Osteocyte (in vitro differentiated cells): ENCODE measurements at regions not wholly inside any gene's neighbourhood (a gene's known extent, or its start where the extent isn't known, plus 50 kb on each side); places are given as distances from the start of the nearest gene placed in this dataset.

Experiments
- DNase-seq: peaks from one replicate; pipeline ENCODE4 v3.0.0; 2021; ENCODE audit warnings: mixed read lengths; ENCODE audit not compliant: unreplicated experiment; ENCODE audit errors: extremely low spot score
- H3K27ac Mint-ChIP-seq: one replicate; pipeline ENCODE4 v1.8.0; 2021; ENCODE audit warnings: mild to moderate bottlenecking, mixed read lengths; ENCODE audit not compliant: unreplicated experiment
- H3K27me3 Mint-ChIP-seq: one replicate; pipeline ENCODE4 v1.8.0; 2021; ENCODE audit warnings: mixed read lengths; ENCODE audit not compliant: unreplicated experiment
- H3K36me3 Mint-ChIP-seq: one replicate; pipeline ENCODE4 v1.8.0; 2021; ENCODE audit warnings: mixed read lengths; ENCODE audit not compliant: unreplicated experiment
- H3K4me1 Mint-ChIP-seq: one replicate; pipeline ENCODE4 v1.8.0; 2021; ENCODE audit warnings: mixed read lengths; ENCODE audit not compliant: unreplicated experiment
- H3K4me3 Mint-ChIP-seq: one replicate; pipeline ENCODE4 v1.8.0; 2021; ENCODE audit warnings: mild to moderate bottlenecking, moderate library complexity, mixed read lengths; ENCODE audit not compliant: unreplicated experiment
- H3K9me3 Mint-ChIP-seq: one replicate; pipeline ENCODE4 v1.8.0; 2021; ENCODE audit warnings: mixed read lengths; ENCODE audit not compliant: unreplicated experiment
- TF ChIP-seq, protein P1 (sequence below): fragments of 200-600 bp; sonication (generic); IDR thresholded peaks from 2 replicates; pipeline ENCODE4 v1.5.0; 2021; ENCODE audit warnings: antibody characterized with exemption, mild to moderate bottlenecking, moderate library complexity

DNA sequence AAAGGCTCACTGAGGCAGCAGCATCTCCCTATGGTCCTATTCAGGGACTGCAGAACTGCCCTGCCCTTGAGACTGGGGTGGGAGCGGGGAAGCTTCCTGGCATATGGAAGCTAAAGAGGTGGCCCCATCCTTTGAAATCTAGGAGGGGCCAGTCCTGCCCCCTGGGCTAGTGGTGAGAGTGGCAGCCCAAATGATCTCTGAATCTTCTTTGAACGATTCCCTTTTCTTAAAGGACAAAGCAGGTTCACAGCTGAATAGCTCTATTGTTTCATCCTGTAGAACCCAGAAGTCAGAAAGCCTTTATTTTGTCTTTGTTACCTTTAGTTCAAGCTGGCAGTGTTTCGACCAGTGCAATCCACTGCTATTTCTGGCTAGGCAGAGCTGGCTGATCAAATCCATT, 741.9 kb downstream of the IRX1 start:
- DNase-seq, result no peak
- H3K27me3 Mint-ChIP-seq, result no peaks in the 10 kb centered on the region
- TF ChIP-seq, protein P1, sequence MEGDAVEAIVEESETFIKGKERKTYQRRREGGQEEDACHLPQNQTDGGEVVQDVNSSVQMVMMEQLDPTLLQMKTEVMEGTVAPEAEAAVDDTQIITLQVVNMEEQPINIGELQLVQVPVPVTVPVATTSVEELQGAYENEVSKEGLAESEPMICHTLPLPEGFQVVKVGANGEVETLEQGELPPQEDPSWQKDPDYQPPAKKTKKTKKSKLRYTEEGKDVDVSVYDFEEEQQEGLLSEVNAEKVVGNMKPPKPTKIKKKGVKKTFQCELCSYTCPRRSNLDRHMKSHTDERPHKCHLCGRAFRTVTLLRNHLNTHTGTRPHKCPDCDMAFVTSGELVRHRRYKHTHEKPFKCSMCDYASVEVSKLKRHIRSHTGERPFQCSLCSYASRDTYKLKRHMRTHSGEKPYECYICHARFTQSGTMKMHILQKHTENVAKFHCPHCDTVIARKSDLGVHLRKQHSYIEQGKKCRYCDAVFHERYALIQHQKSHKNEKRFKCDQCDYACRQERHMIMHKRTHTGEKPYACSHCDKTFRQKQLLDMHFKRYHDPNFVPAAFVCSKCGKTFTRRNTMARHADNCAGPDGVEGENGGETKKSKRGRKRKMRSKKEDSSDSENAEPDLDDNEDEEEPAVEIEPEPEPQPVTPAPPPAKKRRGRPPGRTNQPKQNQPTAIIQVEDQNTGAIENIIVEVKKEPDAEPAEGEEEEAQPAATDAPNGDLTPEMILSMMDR, result no peak
- peaks cover 28% of the 10 kb centered on the region for H3K9me3 Mint-ChIP-seq
- no peaks in the 10 kb centered on the region for H3K4me1 Mint-ChIP-seq
- H3K27ac Mint-ChIP-seq, result no peak overlapping the region
- H3K36me3 Mint-ChIP-seq, result no peaks in the 10 kb centered on the region
- no peak overlapping the region for H3K4me3 Mint-ChIP-seq

DNA sequence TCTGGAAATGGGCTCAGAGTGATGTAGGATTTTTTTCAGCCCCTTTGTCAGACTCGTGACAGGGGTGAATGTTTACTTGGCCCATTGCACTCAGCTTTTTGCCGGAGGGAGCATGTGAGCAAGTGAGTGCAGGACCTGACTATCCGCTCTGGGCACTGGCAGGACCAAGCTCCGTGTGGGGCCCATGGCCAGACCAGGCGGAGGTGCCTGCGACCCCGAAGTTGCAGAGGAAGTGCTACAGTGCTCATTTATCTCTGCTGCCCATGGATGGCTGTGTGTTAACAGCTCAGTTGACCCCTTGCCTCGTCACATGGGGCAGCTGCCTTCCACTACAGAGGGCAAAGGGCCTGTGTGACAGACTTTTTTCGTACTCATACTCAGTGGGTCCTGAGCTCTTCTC, 744.3 kb downstream of the IRX1 start:
- TF ChIP-seq, protein P1, result no peak
- Mint-ChIP-seq H3K4me3 (no peak overlapping the region), H3K36me3 (no peaks in the 10 kb centered on the region), H3K27me3 (no peaks in the 10 kb centered on the region), H3K27ac (no peak overlapping the region), H3K4me1 (no peaks in the 10 kb centered on the region), H3K9me3 (peaks cover 27% of the 10 kb centered on the region)
- no peak for DNase-seq

DNA sequence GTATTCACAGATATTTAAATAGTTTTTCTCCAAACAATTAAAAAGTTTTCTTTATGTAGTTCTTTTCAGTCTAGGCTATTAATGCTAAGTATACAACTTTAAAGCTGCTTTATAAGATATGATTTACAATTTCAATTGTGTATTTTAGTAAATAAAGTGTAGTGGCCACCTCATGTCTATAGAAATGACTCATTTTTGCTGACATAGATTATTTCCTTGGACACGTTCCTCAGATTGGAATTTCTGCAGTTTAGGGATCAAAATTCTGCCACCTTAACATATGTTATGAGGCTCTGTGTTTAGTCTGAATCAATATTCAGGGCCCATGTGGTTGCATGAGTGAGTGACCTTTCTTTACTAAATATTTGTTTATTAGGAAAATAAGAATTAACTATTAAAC, 750.2 kb downstream of the IRX1 start:
- Mint-ChIP-seq H3K36me3 (no peaks in the 10 kb centered on the region), H3K4me1 (no peaks in the 10 kb centered on the region), H3K9me3 (peaks cover 55% of the 10 kb centered on the region), H3K27me3 (no peaks in the 10 kb centered on the region), H3K27ac (no peak overlapping the region), H3K4me3 (no peak overlapping the region)
- TF ChIP-seq, protein P1, result no peak
- no peak for DNase-seq

DNA sequence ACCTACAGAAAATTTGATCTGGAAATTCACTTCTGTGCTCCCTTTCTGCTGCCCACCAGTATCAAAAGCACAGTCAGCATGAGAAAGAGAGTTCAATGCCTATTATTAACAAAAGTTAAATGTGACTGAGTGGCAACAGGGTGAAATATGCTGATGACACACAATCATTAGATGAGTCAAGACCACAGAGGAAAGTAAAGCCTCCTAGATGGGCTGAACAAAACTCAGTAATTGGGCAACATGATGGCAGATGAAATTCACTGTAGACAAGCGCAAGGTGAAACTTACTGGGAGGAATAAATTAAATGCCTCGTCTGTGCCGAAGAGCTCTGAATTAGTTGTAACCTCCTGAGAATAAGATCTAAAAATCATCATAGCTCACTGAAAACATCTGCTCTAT, 752.8 kb downstream of the IRX1 start:
- Mint-ChIP-seq H3K36me3 (no peaks in the 10 kb centered on the region), H3K27me3 (no peaks in the 10 kb centered on the region), H3K27ac (no peak overlapping the region), H3K9me3 (peaks cover 63% of the 10 kb centered on the region), H3K4me1 (no peaks in the 10 kb centered on the region), H3K4me3 (no peak overlapping the region)
- TF ChIP-seq, protein P1, result no peak
- DNase-seq, result no peak

DNA sequence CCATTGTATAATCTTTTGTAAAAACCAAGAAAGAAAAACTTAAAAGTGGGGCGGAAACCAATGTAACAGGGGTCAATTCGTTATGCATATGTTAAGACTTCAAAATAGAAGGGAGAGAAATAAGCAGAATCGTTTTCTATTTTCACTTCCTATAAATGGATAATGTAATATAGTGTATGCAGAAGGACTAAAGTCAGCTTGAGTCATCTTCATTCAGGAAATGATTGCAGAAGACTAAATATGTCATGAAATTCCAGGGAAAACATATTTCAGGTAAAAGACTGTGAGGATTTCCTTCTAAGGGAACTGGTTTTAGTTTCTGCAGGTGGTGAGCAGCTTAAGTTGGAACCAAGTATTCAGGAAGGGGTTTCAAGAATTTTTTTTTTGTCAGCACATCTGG, 753.3 kb downstream of the IRX1 start:
- peaks cover 63% of the 10 kb centered on the region for H3K9me3 Mint-ChIP-seq
- no peak overlapping the region for H3K4me3 Mint-ChIP-seq
- no peaks in the 10 kb centered on the region for H3K4me1 Mint-ChIP-seq

More for the DNA sequence above, 753.3 kb downstream of the IRX1 start:
- no peaks in the 10 kb centered on the region for H3K27me3 Mint-ChIP-seq
- DNase-seq, result no peak
- H3K27ac Mint-ChIP-seq, result no peak overlapping the region
- H3K36me3 Mint-ChIP-seq, result no peaks in the 10 kb centered on the region
- TF ChIP-seq, protein P1, result no peak
